Hepatocyte (in vitro differentiated cells): ENCODE measurements at regions not wholly inside any gene's neighbourhood (a gene's known extent, or its start where the extent isn't known, plus 50 kb on each side); places are given as distances from the start of the nearest gene placed in this dataset.

Source experiments
- EZH2 ChIP-seq: fragments of 200-600 bp; sonication (generic); IDR thresholded peaks from 2 replicates; pipeline ENCODE4 v1.6.1; 2016; ENCODE audit warnings: antibody characterized with exemption, mild to moderate bottlenecking, borderline replicate concordance
- TF ChIP-seq, protein P1 (sequence below): fragments of 200-600 bp; sonication (generic); IDR thresholded peaks from 2 replicates; pipeline ENCODE4 v1.5.1; 2016; ENCODE audit warnings: antibody characterized with exemption, mild to moderate bottlenecking; ENCODE audit not compliant: poor library complexity

DNA sequence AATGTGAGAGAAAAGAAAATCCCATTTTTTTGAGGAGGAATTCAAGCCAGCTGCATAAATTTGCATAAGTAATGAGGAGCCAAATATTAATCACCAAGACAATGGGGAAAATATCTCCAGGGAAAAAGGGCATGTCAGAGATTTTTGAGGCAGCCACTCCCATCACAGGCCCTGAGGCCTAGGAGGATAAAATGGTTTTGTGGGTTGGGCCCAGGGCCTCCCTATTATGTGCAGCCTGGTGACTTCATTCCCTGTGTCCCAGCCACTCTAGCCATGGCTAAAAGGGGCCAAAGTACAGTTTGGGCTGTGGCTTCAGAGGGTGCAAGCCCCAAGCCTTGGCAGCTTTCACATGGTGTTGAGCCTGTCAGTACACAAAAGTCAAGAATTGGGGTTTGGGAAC is 1051.0 kb upstream of the FOXG1 start:
- TF ChIP-seq, protein P1, sequence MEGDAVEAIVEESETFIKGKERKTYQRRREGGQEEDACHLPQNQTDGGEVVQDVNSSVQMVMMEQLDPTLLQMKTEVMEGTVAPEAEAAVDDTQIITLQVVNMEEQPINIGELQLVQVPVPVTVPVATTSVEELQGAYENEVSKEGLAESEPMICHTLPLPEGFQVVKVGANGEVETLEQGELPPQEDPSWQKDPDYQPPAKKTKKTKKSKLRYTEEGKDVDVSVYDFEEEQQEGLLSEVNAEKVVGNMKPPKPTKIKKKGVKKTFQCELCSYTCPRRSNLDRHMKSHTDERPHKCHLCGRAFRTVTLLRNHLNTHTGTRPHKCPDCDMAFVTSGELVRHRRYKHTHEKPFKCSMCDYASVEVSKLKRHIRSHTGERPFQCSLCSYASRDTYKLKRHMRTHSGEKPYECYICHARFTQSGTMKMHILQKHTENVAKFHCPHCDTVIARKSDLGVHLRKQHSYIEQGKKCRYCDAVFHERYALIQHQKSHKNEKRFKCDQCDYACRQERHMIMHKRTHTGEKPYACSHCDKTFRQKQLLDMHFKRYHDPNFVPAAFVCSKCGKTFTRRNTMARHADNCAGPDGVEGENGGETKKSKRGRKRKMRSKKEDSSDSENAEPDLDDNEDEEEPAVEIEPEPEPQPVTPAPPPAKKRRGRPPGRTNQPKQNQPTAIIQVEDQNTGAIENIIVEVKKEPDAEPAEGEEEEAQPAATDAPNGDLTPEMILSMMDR: no peak
- no peak for TF ChIP-seq EZH2
